ENCODE measurements at regions not wholly inside any gene's neighbourhood (a gene's known extent, or its start where the extent isn't known, plus 50 kb on each side); places are given as distances from the start of the nearest gene placed in this dataset.

DNA sequence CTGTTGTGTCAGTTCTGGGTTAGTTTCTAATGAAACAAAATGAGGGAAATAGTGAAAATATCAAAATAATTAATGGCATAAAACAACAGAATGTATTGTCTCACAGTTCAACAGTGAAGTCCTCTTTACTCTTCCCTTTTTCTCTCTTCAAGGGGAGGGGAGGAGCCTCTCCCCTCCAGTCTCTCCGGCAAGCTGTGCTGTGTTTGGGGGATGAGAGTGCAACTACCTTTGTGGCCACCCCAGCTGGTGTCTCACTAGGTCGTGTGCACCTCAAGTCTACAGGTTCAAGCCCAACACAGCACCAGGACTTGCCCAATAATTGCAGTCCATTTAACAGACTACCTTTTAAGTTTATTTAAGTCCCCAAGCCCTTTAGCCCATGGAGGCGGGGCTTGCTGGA lies 271.7 kb upstream of the DOK6 start:
- H3K79me1 ChIP-seq (ENCODE audit: low read depth in 1 of 2, low read length in 2 of 2): no peaks in the 10 kb centered on the region
- H3K4me2 ChIP-seq (ENCODE audit: low read depth, low read length): no peak overlapping the region
- H2AK5ac ChIP-seq (ENCODE audit: low read depth, low read length): no peak overlapping the region
- H4K20me1 ChIP-seq (ENCODE audit: insufficient read depth, low read length): no peaks in the 10 kb centered on the region
- POLR2A ChIA-PET (ENCODE audit: unreplicated experiment): no interaction called here
- no peak overlapping the region for H3K23ac ChIP-seq (ENCODE audit: low read depth, low read length)
- WGBS, 2 experiments (ENCODE audit: extremely low coverage in 2 of 2, insufficient read length in 1 of 2): no CpG with 5 or more reads among the region's 3 CpGs
- no peak overlapping the region for H4K91ac ChIP-seq (ENCODE audit: insufficient read depth, low read depth, low read length)
- H2BK120ac ChIP-seq (ENCODE audit: low read depth, low read length): no peak overlapping the region
- no peaks in the 10 kb centered on the region for H3K9me3 ChIP-seq (ENCODE audit: control insufficient read depth, insufficient read depth, low read length)
- no peak overlapping the region for H3K4me3 ChIP-seq (ENCODE audit: insufficient read depth, low read depth, low read length)
- no peak overlapping the region for H2AK9ac ChIP-seq (replicated peaks; ENCODE audit: low read depth, low read length, poor library complexity)
- no peak overlapping the region for H3K27ac ChIP-seq (ENCODE audit: insufficient read depth, low read length)
- ATAC-seq (ENCODE audit: low read depth) (no peak), DNase-seq (no peak)
- H3K4me1 ChIP-seq (ENCODE audit: control insufficient read depth, insufficient read depth, low read length): no peaks in the 10 kb centered on the region
- H3K18ac ChIP-seq (ENCODE audit: low read depth, low read length): no peak overlapping the region
- no peak for TF ChIP-seq MXI1 (IDR thresholded peaks at IDR 0.05; ENCODE audit: borderline replicate concordance, low read depth, low read length)
- no peak for TF ChIP-seq CEBPB (IDR thresholded peaks at IDR 0.05; ENCODE audit: low read depth, low read length)
- TF ChIP-seq MAFK (IDR thresholded peaks at IDR 0.05; ENCODE audit: low read depth, low read length): no peak
- no peak for TF ChIP-seq RAD21 (IDR thresholded peaks at IDR 0.05; ENCODE audit: low read length)
- TF ChIP-seq, protein P1, sequence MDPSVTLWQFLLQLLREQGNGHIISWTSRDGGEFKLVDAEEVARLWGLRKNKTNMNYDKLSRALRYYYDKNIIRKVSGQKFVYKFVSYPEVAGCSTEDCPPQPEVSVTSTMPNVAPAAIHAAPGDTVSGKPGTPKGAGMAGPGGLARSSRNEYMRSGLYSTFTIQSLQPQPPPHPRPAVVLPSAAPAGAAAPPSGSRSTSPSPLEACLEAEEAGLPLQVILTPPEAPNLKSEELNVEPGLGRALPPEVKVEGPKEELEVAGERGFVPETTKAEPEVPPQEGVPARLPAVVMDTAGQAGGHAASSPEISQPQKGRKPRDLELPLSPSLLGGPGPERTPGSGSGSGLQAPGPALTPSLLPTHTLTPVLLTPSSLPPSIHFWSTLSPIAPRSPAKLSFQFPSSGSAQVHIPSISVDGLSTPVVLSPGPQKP (IDR thresholded peaks at IDR 0.05; ENCODE audit: borderline replicate concordance, low read depth, low read length): no peak
- TF ChIP-seq POLR2A (IDR thresholded peaks at IDR 0.05; ENCODE audit: low read depth, low read length): no peak
- TF ChIP-seq NFE2L2 (IDR thresholded peaks at IDR 0.05; ENCODE audit: low read depth, low read length): no peak
- TF ChIP-seq, protein P2, sequence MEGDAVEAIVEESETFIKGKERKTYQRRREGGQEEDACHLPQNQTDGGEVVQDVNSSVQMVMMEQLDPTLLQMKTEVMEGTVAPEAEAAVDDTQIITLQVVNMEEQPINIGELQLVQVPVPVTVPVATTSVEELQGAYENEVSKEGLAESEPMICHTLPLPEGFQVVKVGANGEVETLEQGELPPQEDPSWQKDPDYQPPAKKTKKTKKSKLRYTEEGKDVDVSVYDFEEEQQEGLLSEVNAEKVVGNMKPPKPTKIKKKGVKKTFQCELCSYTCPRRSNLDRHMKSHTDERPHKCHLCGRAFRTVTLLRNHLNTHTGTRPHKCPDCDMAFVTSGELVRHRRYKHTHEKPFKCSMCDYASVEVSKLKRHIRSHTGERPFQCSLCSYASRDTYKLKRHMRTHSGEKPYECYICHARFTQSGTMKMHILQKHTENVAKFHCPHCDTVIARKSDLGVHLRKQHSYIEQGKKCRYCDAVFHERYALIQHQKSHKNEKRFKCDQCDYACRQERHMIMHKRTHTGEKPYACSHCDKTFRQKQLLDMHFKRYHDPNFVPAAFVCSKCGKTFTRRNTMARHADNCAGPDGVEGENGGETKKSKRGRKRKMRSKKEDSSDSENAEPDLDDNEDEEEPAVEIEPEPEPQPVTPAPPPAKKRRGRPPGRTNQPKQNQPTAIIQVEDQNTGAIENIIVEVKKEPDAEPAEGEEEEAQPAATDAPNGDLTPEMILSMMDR (conservative IDR thresholded peaks at IDR 0.05; ENCODE audit: low read depth, low read length): no peak
- no peak for TF ChIP-seq RCOR1 (IDR thresholded peaks at IDR 0.05; ENCODE audit: insufficient replicate concordance, low read length)
- no peak for TF ChIP-seq BHLHE40 (IDR thresholded peaks at IDR 0.05; ENCODE audit: low read depth, low read length)
- TF ChIP-seq USF2 (IDR thresholded peaks at IDR 0.05; ENCODE audit: low read depth, low read length): no peak
- TF ChIP-seq RFX5 (IDR thresholded peaks at IDR 0.05; ENCODE audit: low read depth, low read length): no peak
- no peak for TF ChIP-seq SMC3 (IDR thresholded peaks at IDR 0.05; ENCODE audit: low read depth, low read length)
- no peak overlapping the region for H3K9ac ChIP-seq (ENCODE audit: low read depth, low read length)
- H3K4ac ChIP-seq (ENCODE audit: low read depth, low read length): no peak overlapping the region
- H2AFZ ChIP-seq (replicated peaks; ENCODE audit: low read length, poor library complexity): no peak overlapping the region
- H2BK20ac ChIP-seq (ENCODE audit: low read depth, low read length): no peak overlapping the region
- CTCF ChIA-PET: no interaction called here
- H4K5ac ChIP-seq (ENCODE audit: low read depth, low read length): no peak overlapping the region
- in situ Hi-C loops (cut with MboI; ENCODE audit: low sequenced_read_pairs) (no loop called here), dilution Hi-C loops (cut with HindIII; ENCODE audit: low sequenced_read_pairs, unreplicated experiment) (no loop called here), intact Hi-C loops (cut with micrococcal nuclease) (no loop called here)
- H3K14ac ChIP-seq (replicated peaks; ENCODE audit: low read depth, low read length): no peak overlapping the region
- H4K8ac ChIP-seq (ENCODE audit: low read depth in 2 of 2, low read length in 2 of 2): no peak overlapping the region
- no peaks in the 10 kb centered on the region for H3K9me1 ChIP-seq (ENCODE audit: insufficient read depth, low read length)
- no TSS peak for BruUV-seq (replicated peaks)
- H3K56ac ChIP-seq (ENCODE audit: extremely low read depth, insufficient read depth, low read length): no peak overlapping the region
- no peak overlapping the region for H2BK15ac ChIP-seq (ENCODE audit: low read depth, low read length)
- H2BK5ac ChIP-seq (ENCODE audit: low read depth, low read length, poor library complexity, severe bottlenecking): no peak overlapping the region
- no peaks in the 10 kb centered on the region for H3K27me3 ChIP-seq (ENCODE audit: control insufficient read depth, insufficient read depth, low read length)
- no peaks in the 10 kb centered on the region for H3K36me3 ChIP-seq (ENCODE audit: control insufficient read depth, insufficient read depth, low read length)
